ENCODE measurements at regions not wholly inside any gene's neighbourhood (a gene's known extent, or its start where the extent isn't known, plus 50 kb on each side); places are given as distances from the start of the nearest gene placed in this dataset.

- TF ChIP-seq POLR2A (IDR thresholded peaks at IDR 0.05): no peak
- no peak for TF ChIP-seq CTCF (IDR thresholded peaks at IDR 0.05)
Observed at GRCh38 chr21:27171707-27172106, 204.8 kb upstream of the ADAMTS5 start.

Data from uterus (tissue), 2 donors.